ENCODE measurements at regions not wholly inside any gene's neighbourhood (a gene's known extent, or its start where the extent isn't known, plus 50 kb on each side); places are given as distances from the start of the nearest gene placed in this dataset.
"Not testable (repeated sequence)": the region's sequence is repeated elsewhere in the genome, so short reads cannot be mapped to it uniquely, and the experiment has no call there.

GRCh38 chr2:149894226-149894625, 306.7 kb upstream of the MMADHC start:
- no peak for DNase-seq

- no peak for DNase-seq
These were observed 305.0 kb upstream of the MMADHC start for GRCh38 chr2:149892563-149892962.

- no peak for DNase-seq
These were observed 298.4 kb upstream of the MMADHC start for GRCh38 chr2:149885946-149886345.

- no peak for DNase-seq
These were observed 297.9 kb upstream of the MMADHC start for GRCh38 chr2:149885468-149885867.

GRCh38 chr2:149884871-149885270, 297.3 kb upstream of the MMADHC start:
- DNase-seq = no peak

GRCh38 chr2:149877913-149878312, 290.3 kb upstream of the MMADHC start:
- no peak for DNase-seq

GRCh38 chr2:149877074-149877473, 289.5 kb upstream of the MMADHC start:
- DNase-seq = no peak

- DNase-seq = no peak
These were observed 286.4 kb upstream of the MMADHC start for GRCh38 chr2:149873936-149874335.

GRCh38 chr2:149872638-149873150, 285.1 kb upstream of the MMADHC start:
- no peak for DNase-seq

- DNase-seq = no peak
These were observed 284.5 kb upstream of the MMADHC start for GRCh38 chr2:149872041-149872440.

GRCh38 chr2:149871091-149871885, 283.7 kb upstream of the MMADHC start:
- no peak for DNase-seq

GRCh38 chr2:149863227-149863626, 275.7 kb upstream of the MMADHC start:
- no peak for DNase-seq

GRCh38 chr2:149861034-149861433, 273.5 kb upstream of the MMADHC start:
- DNase-seq = no peak

- DNase-seq = no peak
These were observed 272.8 kb upstream of the MMADHC start for GRCh38 chr2:149860276-149860921.

- DNase-seq = no peak
These were observed 271.5 kb upstream of the MMADHC start for GRCh38 chr2:149858901-149859634.

- DNase-seq = no peak
These were observed 270.6 kb upstream of the MMADHC start for GRCh38 chr2:149858216-149858615.

GRCh38 chr2:149857344-149857743, 269.8 kb upstream of the MMADHC start:
- DNase-seq = no peak

GRCh38 chr2:149855859-149856258, 268.3 kb upstream of the MMADHC start:
- DNase-seq = not testable (repeated sequence)

GRCh38 chr2:149849591-149849990, 262.0 kb upstream of the MMADHC start:
- DNase-seq = no peak

- DNase-seq = no peak
These were observed 261.6 kb upstream of the MMADHC start for GRCh38 chr2:149849136-149849535.

- no peak for DNase-seq
These were observed 253.8 kb upstream of the MMADHC start for GRCh38 chr2:149841396-149841795.

- DNase-seq = no peak
These were observed 244.7 kb upstream of the MMADHC start for GRCh38 chr2:149832324-149832723.

- DNase-seq = no peak
These were observed 241.1 kb upstream of the MMADHC start for GRCh38 chr2:149828520-149829210.

All from hematopoietic multipotent progenitor cell treated with erythropoietin and hydrocortisone succinate and interleukin-3 and kit ligand, for 8 days (in vitro differentiated cells).